ENCODE measurements at regions not wholly inside any gene's neighbourhood (a gene's known extent, or its start where the extent isn't known, plus 50 kb on each side); places are given as distances from the start of the nearest gene placed in this dataset.
"Not testable (repeated sequence)": the region's sequence is repeated elsewhere in the genome, so short reads cannot be mapped to it uniquely, and the experiment has no call there.

GRCh38 chr17:54666559-54666958, 234.1 kb upstream of the TOM1L1 start:
- no peak for TF ChIP-seq CTCF (IDR thresholded peaks at IDR 0.05)
- Histone ChIP-seq H3K27ac (no peak overlapping the region), H3K27me3 (no peaks in the 10 kb centered on the region), H3K4me3 (no peak overlapping the region), H3K9me3 (no peaks in the 10 kb centered on the region), H3K4me1 (no peaks in the 10 kb centered on the region), H3K36me3 (no peaks in the 10 kb centered on the region)
- intact Hi-C loops (cut with DNase I), result no loop called here
- DNase-seq (ENCODE audit: low spot score in 2 of 2), result no peak

DNA sequence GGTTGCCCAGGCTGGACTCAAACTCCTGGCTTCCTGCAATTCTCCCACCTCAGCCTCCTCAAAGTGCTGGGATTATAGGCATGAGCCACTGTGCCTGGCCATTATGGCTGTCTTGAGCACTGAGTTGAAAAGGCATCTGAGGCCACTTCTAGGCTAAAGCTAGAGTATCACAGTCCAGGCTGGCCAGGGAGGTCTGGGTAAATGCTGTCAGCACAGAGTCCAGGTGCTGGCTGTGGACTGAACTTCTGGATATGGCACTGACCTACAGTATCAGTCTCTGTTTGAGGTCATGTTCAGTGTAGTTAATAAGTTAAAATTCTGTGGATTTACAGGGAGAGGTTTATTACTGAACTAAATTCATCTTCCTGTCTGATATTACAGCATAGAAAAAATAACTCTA, 222.5 kb upstream of the TOM1L1 start:
- H3K27ac ChIP-seq, result no peak overlapping the region
- DNase-seq (ENCODE audit: low spot score in 2 of 2), result no peak
- H3K4me1 ChIP-seq, result no peaks in the 10 kb centered on the region
- intact Hi-C loops (cut with DNase I), result no loop called here
- no peak overlapping the region for H3K4me3 ChIP-seq
- no peaks in the 10 kb centered on the region for H3K27me3 ChIP-seq
- no peaks in the 10 kb centered on the region for H3K9me3 ChIP-seq
- no peak for TF ChIP-seq CTCF (IDR thresholded peaks at IDR 0.05)
- no peaks in the 10 kb centered on the region for H3K36me3 ChIP-seq

DNA sequence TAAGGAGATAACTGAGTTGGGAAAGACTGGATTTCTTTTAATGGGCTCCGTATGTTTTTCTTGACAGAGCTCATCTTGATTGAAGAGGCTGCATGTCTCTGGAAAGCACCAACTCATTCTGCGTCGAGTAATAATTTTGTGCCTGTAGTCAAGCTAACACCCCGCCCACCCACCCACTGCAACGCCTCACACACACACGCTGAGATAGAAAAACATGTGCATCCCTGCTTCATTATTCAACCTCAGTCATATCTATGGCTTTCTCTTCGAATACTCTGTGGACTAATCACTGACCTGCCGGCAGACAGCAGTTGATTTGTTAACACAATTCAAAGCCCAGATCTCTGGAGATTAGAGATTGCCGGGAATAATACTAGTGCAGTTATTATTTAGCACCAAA, 220.2 kb upstream of the TOM1L1 start:
- H3K36me3 ChIP-seq, result no peaks in the 10 kb centered on the region
- no peaks in the 10 kb centered on the region for H3K27me3 ChIP-seq
- no peak for DNase-seq (ENCODE audit: low spot score in 2 of 2)
- H3K9me3 ChIP-seq, result no peaks in the 10 kb centered on the region
- TF ChIP-seq CTCF (IDR thresholded peaks at IDR 0.05), result no peak
- H3K4me1 ChIP-seq, result no peaks in the 10 kb centered on the region
- intact Hi-C loops (cut with DNase I), result no loop called here
- H3K27ac ChIP-seq, result no peak overlapping the region
- no peak overlapping the region for H3K4me3 ChIP-seq

DNA sequence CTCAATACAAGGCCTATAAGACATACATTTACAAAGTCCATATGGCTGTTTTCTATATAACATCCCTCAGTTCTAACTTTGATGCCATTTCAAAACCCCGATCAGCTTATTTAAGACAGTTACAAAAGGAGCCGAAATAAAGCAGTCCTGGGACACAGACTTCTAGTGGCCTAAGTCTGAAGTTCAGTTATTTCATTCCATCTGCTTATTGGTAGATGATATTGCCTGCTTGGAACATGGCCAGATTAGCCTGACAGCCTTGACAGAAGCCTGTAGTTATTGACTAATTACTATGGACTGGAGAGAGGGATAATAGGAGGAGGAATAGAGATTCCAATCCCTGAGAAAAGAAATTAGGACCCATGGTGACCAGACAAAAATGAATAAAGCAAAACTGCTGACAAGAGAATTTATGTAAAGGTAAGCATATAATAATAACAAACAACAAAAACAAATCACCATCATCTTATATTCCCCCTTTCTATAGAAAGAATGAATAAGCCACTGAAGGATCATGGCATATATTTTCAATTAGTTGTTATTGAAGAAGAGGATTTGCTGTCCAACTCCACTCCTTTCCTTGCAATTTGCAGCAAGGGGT, 206.3 kb upstream of the TOM1L1 start:
- no peak for TF ChIP-seq CTCF (IDR thresholded peaks at IDR 0.05)
- H3K36me3 ChIP-seq, result no peaks in the 10 kb centered on the region
- H3K4me1 ChIP-seq, result no peaks in the 10 kb centered on the region
- H3K27me3 ChIP-seq, result no peaks in the 10 kb centered on the region
- no peak overlapping the region for H3K4me3 ChIP-seq
- no peaks in the 10 kb centered on the region for H3K9me3 ChIP-seq
- intact Hi-C loops (cut with DNase I), result no loop called here
- no peak overlapping the region for H3K27ac ChIP-seq
- no peak for DNase-seq (ENCODE audit: low spot score in 2 of 2)

DNA sequence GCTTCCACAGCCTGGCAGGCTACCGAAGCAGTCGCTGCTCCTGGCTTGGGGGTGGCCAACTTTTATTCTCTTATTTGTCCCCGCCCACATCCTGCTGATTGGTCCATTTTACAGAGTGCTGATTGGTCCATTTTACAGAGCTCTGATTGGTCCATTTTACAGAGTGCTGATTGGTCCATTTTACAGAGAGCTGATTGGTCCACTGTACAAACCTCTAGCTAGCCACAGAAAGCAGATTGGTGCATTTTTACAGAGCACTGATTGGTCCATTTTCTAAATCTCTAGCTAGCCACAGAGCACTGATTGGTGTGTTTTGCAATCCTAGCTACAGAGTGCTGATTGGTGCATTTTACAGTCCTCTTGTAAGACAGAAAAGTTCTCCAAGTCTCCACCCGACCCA, 187.9 kb upstream of the TOM1L1 start:
- H3K27ac ChIP-seq; H3K4me1 ChIP-seq; intact Hi-C loops (cut with DNase I); H3K9me3 ChIP-seq; DNase-seq (ENCODE audit: low spot score in 2 of 2); H3K27me3 ChIP-seq; H3K4me3 ChIP-seq; H3K36me3 ChIP-seq: not testable (repeated sequence)

DNA sequence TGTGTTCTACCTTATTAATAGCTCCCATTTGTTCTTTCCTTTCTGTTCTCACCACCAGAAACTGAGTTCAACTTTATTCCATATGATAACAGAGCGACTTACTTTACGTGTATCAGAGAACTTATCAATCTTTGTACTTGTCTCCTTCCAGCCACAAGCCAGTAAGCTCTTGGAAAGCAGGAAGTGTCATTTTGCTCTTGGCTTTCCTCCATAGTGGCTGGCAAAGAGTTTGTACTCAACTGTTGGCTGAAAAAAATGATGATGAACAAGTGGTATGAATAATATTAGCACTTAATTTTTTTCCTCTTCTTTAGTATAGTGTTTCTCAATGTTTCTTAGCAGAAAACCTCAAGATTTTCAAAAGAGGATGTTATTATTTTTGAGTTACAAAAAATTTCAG, 182.4 kb upstream of the TOM1L1 start:
- H3K36me3 ChIP-seq, result no peaks in the 10 kb centered on the region
- no peak for DNase-seq (ENCODE audit: low spot score in 2 of 2)
- H3K27me3 ChIP-seq, result no peaks in the 10 kb centered on the region
- H3K4me1 ChIP-seq, result no peaks in the 10 kb centered on the region
- H3K9me3 ChIP-seq, result no peaks in the 10 kb centered on the region
- TF ChIP-seq CTCF (IDR thresholded peaks at IDR 0.05), result no peak
- no peak overlapping the region for H3K27ac ChIP-seq
- H3K4me3 ChIP-seq, result no peak overlapping the region
- intact Hi-C loops (cut with DNase I), result no loop called here
